HepG2 (cell line): ENCODE measurements at regions not wholly inside any gene's neighbourhood (a gene's known extent, or its start where the extent isn't known, plus 50 kb on each side); places are given as distances from the start of the nearest gene placed in this dataset.

Experiments used
- ATAC-seq: fragments of 200-7000 bp; cut with Tn5 transposase; 3 replicates; pipeline ENCODE4 v1.9.1; 2020; ENCODE audit warnings: mild to moderate bottlenecking, moderate library complexity
- BruUV-seq: library from RNA; stranded (reverse); fragments of 400-500 nt; replicated peaks from 2 replicates; lab custom pipeline; 2021; lab: Mats Ljungman, UMichigan
- CTCF ChIA-PET: fragments of 300-600 bp; formaldehyde crosslinking; extraction: SDS; loops from one replicate; lab custom pipeline; 2021; ENCODE audit warnings: low total read pairs, inconsistent platforms, low intra/inter-chr PET ratio; lab: Yijun Ruan, JAX
- POLR2A ChIA-PET: fragments of 350-600 bp; sonication (Branson Sonifier 250); formaldehyde crosslinking; loops from one replicate; lab custom pipeline; 2020; ENCODE audit warnings: antibody characterized with exemption, inconsistent platforms; lab: Yijun Ruan, JAX
- DNase-seq: peaks from one replicate; pipeline ENCODE4 v3.0.0-alpha.2; 2015; ENCODE audit warnings: low spot score
- FAIRE-seq: peaks from 3 replicates; lab custom pipeline; 2011; peaks lifted over from hg19 to GRCh38; lab: Jason Lieb, UNC
- H2AFZ ChIP-seq: one replicate; pipeline ENCODE4 v1.6.1; 2011; ENCODE audit warnings: low read length, inconsistent platforms
- H3K27ac ChIP-seq: fragments of 300-600 bp; 3 replicates; pipeline ENCODE4 v1.8.0; 2011; ENCODE audit warnings: mixed run types, mild to moderate bottlenecking, mixed read lengths, low read length, inconsistent platforms; ENCODE audit not compliant: insufficient read depth; ENCODE audit errors: extremely low read length
- H3K27me3 ChIP-seq, 2 experiments: fragments of 200-600 bp in 1 of 2; 2 replicates in 1 of 2; 3 replicates in 1 of 2; pipeline versions ENCODE4 v1.6.0 to v1.8.0; 2011; ENCODE audit warnings: low read length in 2 of 2, mild to moderate bottlenecking in 2 of 2, moderate library complexity in 2 of 2, inconsistent platforms in 1 of 2; ENCODE audit not compliant: insufficient read depth in 2 of 2, control insufficient read depth in 1 of 2
- H3K36me3 ChIP-seq, 2 experiments: fragments of 200-600 bp in 1 of 2; replicated peaks in 1 of 2; 2 replicates in 1 of 2; 3 replicates in 1 of 2; pipeline versions ENCODE4 v1.5.1 to v1.8.0; 2011; ENCODE audit warnings: low read length in 2 of 2, inconsistent platforms in 1 of 2; ENCODE audit not compliant: insufficient read depth in 2 of 2, control insufficient read depth in 1 of 2
- H3K4me1 ChIP-seq: 2 replicates; pipeline ENCODE4 v1.5.1; 2012; ENCODE audit warnings: low read length, inconsistent platforms; ENCODE audit not compliant: insufficient read depth
- H3K4me2 ChIP-seq: 2 replicates; pipeline ENCODE4 v1.6.0; 2011; ENCODE audit warnings: low read depth, low read length, inconsistent platforms
- H3K4me3 ChIP-seq, 3 experiments: fragments of 200-600 bp in 1 of 3; sonication (generic), shearing (Covaris generic) in 1 of 3; replicated peaks in 1 of 3; 2 replicates each; pipeline ENCODE4 v1.5.1; 2011 to 2016; ENCODE audit warnings: low read length in 3 of 3, inconsistent platforms in 2 of 3, low read depth in 2 of 3, mild to moderate bottlenecking in 2 of 3, control low read depth in 1 of 3, mixed read lengths in 1 of 3; ENCODE audit not compliant: insufficient read depth in 1 of 3
- H3K79me2 ChIP-seq: one replicate; pipeline ENCODE4 v1.6.1; 2011; ENCODE audit warnings: low read length, inconsistent platforms; ENCODE audit not compliant: insufficient read depth
- H3K9ac ChIP-seq: 2 replicates; pipeline ENCODE4 v1.6.0; 2011; ENCODE audit warnings: mild to moderate bottlenecking, low read depth, low read length, inconsistent platforms; ENCODE audit not compliant: insufficient read depth
- H3K9me3 ChIP-seq: 2 replicates; pipeline ENCODE4 v1.5.1; 2012; ENCODE audit warnings: mild to moderate bottlenecking, low read length
- H4K20me1 ChIP-seq: 2 replicates; pipeline ENCODE4 v1.6.0; 2011; ENCODE audit warnings: inconsistent platforms, mild to moderate bottlenecking, low read length, moderate library complexity; ENCODE audit not compliant: insufficient read depth
- MTF1 ChIP-seq: sonication (generic); formaldehyde crosslinking; IDR thresholded peaks from 2 replicates; pipeline ENCODE4 v1.5.0; 2020; ENCODE audit warnings: missing genetic modification reagents
- NCOA5 ChIP-seq: sonication (generic); formaldehyde crosslinking; IDR thresholded peaks from 2 replicates; pipeline ENCODE4 v1.4.0; 2020; ENCODE audit warnings: missing genetic modification reagents
- NFATC3 ChIP-seq: sonication (generic); formaldehyde crosslinking; IDR thresholded peaks from 2 replicates; pipeline ENCODE4 v1.5.1; 2020; ENCODE audit warnings: mild to moderate bottlenecking, missing genetic modification reagents
- RORA ChIP-seq: sonication (generic); formaldehyde crosslinking; IDR thresholded peaks from 2 replicates; pipeline ENCODE4 v1.5.0; 2020; ENCODE audit warnings: mild to moderate bottlenecking, missing genetic modification reagents, moderate library complexity
- SIN3B ChIP-seq: fragments of 150-350 bp; IDR thresholded peaks from 2 replicates; pipeline ENCODE4 v1.6.1; 2014; ENCODE audit warnings: low read length
- ZFP1 ChIP-seq: IDR thresholded peaks from 2 replicates; pipeline ENCODE4 v1.6.1; 2016
- ZNF543 ChIP-seq: sonication (generic); formaldehyde crosslinking; IDR thresholded peaks from 2 replicates; pipeline ENCODE4 v1.4.0; 2020; ENCODE audit warnings: mild to moderate bottlenecking, missing genetic modification reagents
- ZNF547 ChIP-seq: sonication (generic); formaldehyde crosslinking; IDR thresholded peaks from 2 replicates; pipeline ENCODE4 v1.5.1; 2020; ENCODE audit warnings: mild to moderate bottlenecking, missing genetic modification reagents
- ZNF777 ChIP-seq: sonication (generic); formaldehyde crosslinking; IDR thresholded peaks from 2 replicates; pipeline ENCODE4 v1.4.0; 2020; ENCODE audit warnings: missing genetic modification reagents
- ZNF841 ChIP-seq: sonication (generic); formaldehyde crosslinking; IDR thresholded peaks from 2 replicates; pipeline ENCODE4 v1.8.1; 2023; ENCODE audit warnings: missing genetic modification reagents, borderline replicate concordance
- WGBS: methylation state at CpG from one replicate; pipeline ENCODE4 v1.1.6; 2017; ENCODE audit warnings: low lambda C conversion rate; 5-methylcytosine and 5-hydroxymethylcytosine counted together
- in situ Hi-C: cut with HindIII; loops from 2 replicates; pipeline ENCODE4 v1.10.0; 2017; ENCODE audit warnings: low pct_unique_long_range_greater_than_20kb; ENCODE audit not compliant: extremely low pct_ligation_motif_present
- intact Hi-C: fragments of 100-400 bp; cut with micrococcal nuclease; formaldehyde crosslinking; loops from one replicate; pipeline ENCODE4 v1.10.0; 2022; ENCODE audit not compliant: unreplicated experiment
- TF ChIP-seq, protein P1 (sequence below): sonication (generic); formaldehyde crosslinking; IDR thresholded peaks from 2 replicates; pipeline ENCODE4 v1.4.0; 2020; ENCODE audit warnings: missing genetic modification reagents, borderline replicate concordance
- TF ChIP-seq, protein P2 (sequence below): sonication (generic); formaldehyde crosslinking; IDR thresholded peaks from 2 replicates; pipeline ENCODE4 v1.4.0; 2020; ENCODE audit warnings: missing genetic modification reagents, low read depth, mild to moderate bottlenecking, borderline replicate concordance
- TF ChIP-seq, protein P3 (sequence below): sonication (generic); formaldehyde crosslinking; IDR thresholded peaks from 2 replicates; pipeline ENCODE4 v1.4.0; 2020; ENCODE audit warnings: mild to moderate bottlenecking, missing genetic modification reagents

DNA sequence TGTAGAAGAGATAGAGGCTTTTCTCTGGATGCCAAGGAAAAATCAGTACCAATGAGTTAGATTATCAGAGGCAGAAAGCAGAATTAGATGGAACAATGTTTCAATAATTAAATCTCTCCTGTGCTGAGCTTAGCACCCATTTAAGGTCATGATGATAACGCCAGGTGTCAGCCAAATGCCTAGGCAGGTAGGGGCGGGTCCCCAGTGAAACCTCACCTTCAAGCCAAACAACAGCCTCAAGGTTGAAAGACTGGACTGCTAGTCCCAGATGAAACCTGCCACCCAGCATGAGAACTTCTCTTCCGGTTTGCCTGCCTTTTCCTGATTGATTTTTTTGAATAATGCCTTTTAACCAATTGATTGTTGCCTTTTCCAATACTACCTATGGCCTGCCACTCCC, 363.0 kb downstream of the PLOD2 start:
- H3K9me3 ChIP-seq = no peaks in the 10 kb centered on the region
- H3K4me2 ChIP-seq = no peak overlapping the region
- no TSS peak for BruUV-seq
- TF ChIP-seq ZNF841 (CRISPR knock-in tag) (no peak), NCOA5 (CRISPR knock-in tag) (no peak), ZNF547 (CRISPR knock-in tag) (no peak), RORA (CRISPR knock-in tag) (no peak), ZNF543 (CRISPR knock-in tag) (no peak), ZFP1 (no peak), NFATC3 (CRISPR knock-in tag) (no peak), ZNF777 (CRISPR knock-in tag) (no peak), SIN3B (no peak), MTF1 (CRISPR knock-in tag) (no peak)
- TF ChIP-seq, protein P1, sequence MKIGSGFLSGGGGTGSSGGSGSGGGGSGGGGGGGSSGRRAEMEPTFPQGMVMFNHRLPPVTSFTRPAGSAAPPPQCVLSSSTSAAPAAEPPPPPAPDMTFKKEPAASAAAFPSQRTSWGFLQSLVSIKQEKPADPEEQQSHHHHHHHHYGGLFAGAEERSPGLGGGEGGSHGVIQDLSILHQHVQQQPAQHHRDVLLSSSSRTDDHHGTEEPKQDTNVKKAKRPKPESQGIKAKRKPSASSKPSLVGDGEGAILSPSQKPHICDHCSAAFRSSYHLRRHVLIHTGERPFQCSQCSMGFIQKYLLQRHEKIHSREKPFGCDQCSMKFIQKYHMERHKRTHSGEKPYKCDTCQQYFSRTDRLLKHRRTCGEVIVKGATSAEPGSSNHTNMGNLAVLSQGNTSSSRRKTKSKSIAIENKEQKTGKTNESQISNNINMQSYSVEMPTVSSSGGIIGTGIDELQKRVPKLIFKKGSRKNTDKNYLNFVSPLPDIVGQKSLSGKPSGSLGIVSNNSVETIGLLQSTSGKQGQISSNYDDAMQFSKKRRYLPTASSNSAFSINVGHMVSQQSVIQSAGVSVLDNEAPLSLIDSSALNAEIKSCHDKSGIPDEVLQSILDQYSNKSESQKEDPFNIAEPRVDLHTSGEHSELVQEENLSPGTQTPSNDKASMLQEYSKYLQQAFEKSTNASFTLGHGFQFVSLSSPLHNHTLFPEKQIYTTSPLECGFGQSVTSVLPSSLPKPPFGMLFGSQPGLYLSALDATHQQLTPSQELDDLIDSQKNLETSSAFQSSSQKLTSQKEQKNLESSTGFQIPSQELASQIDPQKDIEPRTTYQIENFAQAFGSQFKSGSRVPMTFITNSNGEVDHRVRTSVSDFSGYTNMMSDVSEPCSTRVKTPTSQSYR (CRISPR knock-in tag) = no peak
- TF ChIP-seq, protein P2, sequence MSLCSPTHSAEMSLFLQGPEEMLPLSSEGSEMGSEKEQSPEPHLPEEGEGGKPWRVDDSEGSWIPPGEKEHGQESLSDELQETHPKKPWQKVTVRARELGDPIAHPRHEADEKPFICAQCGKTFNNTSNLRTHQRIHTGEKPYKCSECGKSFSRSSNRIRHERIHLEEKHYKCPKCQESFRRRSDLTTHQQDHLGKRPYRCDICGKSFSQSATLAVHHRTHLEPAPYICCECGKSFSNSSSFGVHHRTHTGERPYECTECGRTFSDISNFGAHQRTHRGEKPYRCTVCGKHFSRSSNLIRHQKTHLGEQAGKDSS (CRISPR knock-in tag) = no peak
- TF ChIP-seq, protein P3, sequence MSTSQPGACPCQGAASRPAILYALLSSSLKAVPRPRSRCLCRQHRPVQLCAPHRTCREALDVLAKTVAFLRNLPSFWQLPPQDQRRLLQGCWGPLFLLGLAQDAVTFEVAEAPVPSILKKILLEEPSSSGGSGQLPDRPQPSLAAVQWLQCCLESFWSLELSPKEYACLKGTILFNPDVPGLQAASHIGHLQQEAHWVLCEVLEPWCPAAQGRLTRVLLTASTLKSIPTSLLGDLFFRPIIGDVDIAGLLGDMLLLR (CRISPR knock-in tag) = no peak
- H3K36me3 ChIP-seq = no peaks in the 10 kb centered on the region
- no peak for FAIRE-seq
- CTCF ChIA-PET = no interaction called here
- in situ Hi-C loops (loop anchor here (25.0 kb wide), 1 partner anchor 389 kb away; no protein-coding TSS in a partner anchor), intact Hi-C loops (no loop called here)
- H3K27me3 ChIP-seq = no peaks in the 10 kb centered on the region; a peak in 1 of 5 replicates
- 2% methylated on average over 2 of the region's 3 CpGs for WGBS
- DNase-seq = no peak
- no peak overlapping the region for H2AFZ ChIP-seq
- POLR2A ChIA-PET = no interaction called here
- no peaks in the 10 kb centered on the region for H3K79me2 ChIP-seq
- H3K4me3 ChIP-seq = no peak overlapping the region
- ATAC-seq = no peak
- H4K20me1 ChIP-seq = no peaks in the 10 kb centered on the region
- no peaks in the 10 kb centered on the region for H3K4me1 ChIP-seq
- no peak overlapping the region for H3K27ac ChIP-seq
- no peak overlapping the region for H3K9ac ChIP-seq
